Esophagus muscularis mucosa (tissue), 4 donors: ENCODE measurements at regions not wholly inside any gene's neighbourhood (a gene's known extent, or its start where the extent isn't known, plus 50 kb on each side); places are given as distances from the start of the nearest gene placed in this dataset.
"Not testable (repeated sequence)": the region's sequence is repeated elsewhere in the genome, so short reads cannot be mapped to it uniquely, and the experiment has no call there.

Source experiments
- DNase-seq: peaks from one replicate; pipeline ENCODE4 v3.0.0-alpha.2; 2017; ENCODE audit errors: extremely low spot score
- H3K27ac ChIP-seq, 4 donors: fragments of 200-600 bp; sonication (generic); replicated peaks in 1 of 4; 1 replicate in 3 of 4; 2 replicates in 1 of 4; pipeline ENCODE4 v1.5.1; 2016 to 2019; ENCODE audit warnings: mild to moderate bottlenecking in 1 of 4
- H3K27me3 ChIP-seq, 4 donors: fragments of 200-600 bp; sonication (generic); one replicate each; pipeline versions ENCODE4 v1.5.1 to v1.6.0; 2016 to 2019
- H3K36me3 ChIP-seq, 4 donors: fragments of 200-600 bp; sonication (generic); one replicate each; pipeline ENCODE4 v1.5.1; 2016 to 2019
- H3K4me1 ChIP-seq, 4 donors: fragments of 200-600 bp; sonication (generic); one replicate each; pipeline ENCODE4 v1.5.1; 2016 to 2019
- H3K4me3 ChIP-seq, 4 donors: fragments of 200-600 bp; sonication (generic); 1 replicate in 2 of 4; 2 replicates in 2 of 4; pipeline ENCODE4 v1.5.1; 2016 to 2019; ENCODE audit warnings: mild to moderate bottlenecking in 4 of 4, moderate library complexity in 1 of 4
- H3K9me3 ChIP-seq, 4 donors: fragments of 200-600 bp; sonication (generic); 1 replicate in 3 of 4; 2 replicates in 1 of 4; pipeline ENCODE4 v1.5.1; 2016 to 2019
- EP300 ChIP-seq: sonication (generic); formaldehyde crosslinking; IDR thresholded peaks from one replicate; pipeline ENCODE4 v1.6.1; 2017; ENCODE audit warnings: antibody characterized with exemption
- POLR2A ChIP-seq: fragments of 450-650 bp; IDR thresholded peaks from one replicate; pipeline ENCODE4 v1.6.1; 2017; ENCODE audit warnings: antibody characterized with exemption, moderate library complexity, mild to moderate bottlenecking, low read depth
- POLR2AphosphoS5 ChIP-seq, 2 donors: sonication (generic); formaldehyde crosslinking; IDR thresholded peaks; one replicate each; pipeline ENCODE4 v1.6.1; 2017; ENCODE audit warnings: antibody characterized with exemption in 2 of 2
- WGBS: methylation state at CpG from one replicate; pipeline ENCODE4 v1.1.5; 2018; 5-methylcytosine and 5-hydroxymethylcytosine counted together
- intact Hi-C: fragments of 100-400 bp; cut with DNase I; formaldehyde crosslinking; loops from one replicate; pipeline ENCODE4 v1.15.1; 2023
- TF ChIP-seq, protein P1 (sequence below), 3 experiments: fragments of 200-600 bp in 2 of 3; fragments of 450-650 bp in 1 of 3; sonication (generic) in 2 of 3; IDR thresholded peaks; one replicate each; pipeline ENCODE4 v1.5.1; 2017 to 2019; ENCODE audit warnings: antibody characterized with exemption in 3 of 3, mild to moderate bottlenecking in 2 of 3, moderate library complexity in 1 of 3

DNA sequence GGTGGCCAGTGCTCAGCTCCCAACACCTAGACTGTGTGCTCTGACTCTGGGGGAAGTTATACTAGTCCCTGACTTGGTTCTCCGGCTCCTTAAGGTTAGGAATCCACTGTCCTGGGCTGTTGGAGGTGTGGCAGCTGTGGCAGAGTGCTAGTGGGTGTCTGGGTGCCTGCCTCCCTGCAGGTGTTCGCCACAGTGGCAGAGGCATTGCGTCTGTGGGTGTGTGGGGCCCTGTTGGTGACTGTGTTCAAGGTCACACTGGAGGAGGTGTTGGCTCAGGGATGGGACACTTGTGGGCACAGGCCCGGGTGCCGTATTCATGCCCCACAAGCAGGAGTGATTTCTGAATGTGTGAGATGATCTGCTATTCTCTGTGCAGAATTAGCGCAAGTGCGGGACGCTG is 467.4 kb downstream of the TMEM121 start:
- Histone ChIP-seq H3K36me3 (no peaks in the 10 kb centered on the region), H3K9me3 (no peaks in the 10 kb centered on the region), H3K27ac (no peak overlapping the region), H3K4me1 (no peaks in the 10 kb centered on the region), H3K4me3 (no peak overlapping the region), H3K27me3 (peaks cover 0 to 10% (median 0%) of the 10 kb centered on the region in 4 donors)
- 83% methylated on average over 8 of the region's 8 CpGs for whole genome bisulfite sequencing
- TF ChIP-seq POLR2AphosphoS5 (IDR thresholded peaks at IDR 0.05) (no peak), POLR2A (no peak), EP300 (no peak)
- TF ChIP-seq, protein P1, sequence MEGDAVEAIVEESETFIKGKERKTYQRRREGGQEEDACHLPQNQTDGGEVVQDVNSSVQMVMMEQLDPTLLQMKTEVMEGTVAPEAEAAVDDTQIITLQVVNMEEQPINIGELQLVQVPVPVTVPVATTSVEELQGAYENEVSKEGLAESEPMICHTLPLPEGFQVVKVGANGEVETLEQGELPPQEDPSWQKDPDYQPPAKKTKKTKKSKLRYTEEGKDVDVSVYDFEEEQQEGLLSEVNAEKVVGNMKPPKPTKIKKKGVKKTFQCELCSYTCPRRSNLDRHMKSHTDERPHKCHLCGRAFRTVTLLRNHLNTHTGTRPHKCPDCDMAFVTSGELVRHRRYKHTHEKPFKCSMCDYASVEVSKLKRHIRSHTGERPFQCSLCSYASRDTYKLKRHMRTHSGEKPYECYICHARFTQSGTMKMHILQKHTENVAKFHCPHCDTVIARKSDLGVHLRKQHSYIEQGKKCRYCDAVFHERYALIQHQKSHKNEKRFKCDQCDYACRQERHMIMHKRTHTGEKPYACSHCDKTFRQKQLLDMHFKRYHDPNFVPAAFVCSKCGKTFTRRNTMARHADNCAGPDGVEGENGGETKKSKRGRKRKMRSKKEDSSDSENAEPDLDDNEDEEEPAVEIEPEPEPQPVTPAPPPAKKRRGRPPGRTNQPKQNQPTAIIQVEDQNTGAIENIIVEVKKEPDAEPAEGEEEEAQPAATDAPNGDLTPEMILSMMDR (IDR thresholded peaks at IDR 0.05): no peak
- intact Hi-C loops: no loop called here
- DNase-seq: peak; percentile 39

- peak; percentile 26 for DNase-seq
- H3K9me3 ChIP-seq, H3K4me1 ChIP-seq, intact Hi-C loops, H3K4me3 ChIP-seq, H3K27ac ChIP-seq, H3K36me3 ChIP-seq, H3K27me3 ChIP-seq: not testable (repeated sequence)
- WGBS: 54% methylated on average over 3 of the region's 4 CpGs
Observed at GRCh38 chr14:105995011-105995710, 468.8 kb downstream of the TMEM121 start.

- WGBS: 85% methylated on average over 1 of the region's 1 CpG
- H3K27ac ChIP-seq, H3K9me3 ChIP-seq, H3K36me3 ChIP-seq, H3K4me1 ChIP-seq, DNase-seq, H3K4me3 ChIP-seq, H3K27me3 ChIP-seq, intact Hi-C loops: not testable (repeated sequence)
Observed at GRCh38 chr14:105998597-105998996, 472.2 kb downstream of the TMEM121 start.

- no peaks in the 10 kb centered on the region for H3K9me3 ChIP-seq
- no peaks in the 10 kb centered on the region for H3K27me3 ChIP-seq
- TF ChIP-seq EP300 (no peak), POLR2A (no peak), POLR2AphosphoS5 (IDR thresholded peaks at IDR 0.05) (no peak)
- TF ChIP-seq, protein P1 (IDR thresholded peaks at IDR 0.05): no peak
- no peaks in the 10 kb centered on the region for H3K36me3 ChIP-seq
- H3K4me1 ChIP-seq: no peaks in the 10 kb centered on the region
- intact Hi-C loops: no loop called here
- DNase-seq: peak; percentile 79
- 62% methylated on average over 9 of the region's 15 CpGs for WGBS
- no peak overlapping the region for H3K4me3 ChIP-seq
- H3K27ac ChIP-seq: no peak overlapping the region
Observed at GRCh38 chr14:105999361-106000028, 473.1 kb downstream of the TMEM121 start.

GRCh38 chr14:106000029-106000511 is 473.7 kb downstream of the TMEM121 start:
- H3K27ac ChIP-seq, H3K9me3 ChIP-seq, H3K36me3 ChIP-seq, H3K4me3 ChIP-seq, DNase-seq, H3K4me1 ChIP-seq, intact Hi-C loops, H3K27me3 ChIP-seq: not testable (repeated sequence)
- WGBS: 30% methylated on average over 3 of the region's 12 CpGs

DNA sequence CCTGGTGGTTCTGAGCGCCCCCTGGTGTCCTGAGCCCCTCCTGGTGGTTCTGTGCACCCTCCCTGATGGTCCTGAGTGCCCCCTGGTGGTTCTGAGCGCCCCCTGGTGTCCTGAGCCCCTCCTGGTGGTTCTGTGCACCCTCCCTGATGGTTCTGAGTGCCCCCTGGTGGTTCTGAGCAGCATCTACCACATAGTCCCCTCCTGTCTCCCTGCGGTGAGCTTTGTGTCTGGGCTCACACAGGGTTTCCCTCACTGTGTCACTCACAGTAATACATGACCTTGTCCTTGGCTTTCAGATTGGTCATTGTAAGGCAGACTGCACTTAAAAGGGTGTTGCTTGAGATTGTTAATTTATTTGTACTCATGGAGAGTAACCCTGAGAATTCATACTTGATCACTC is 474.9 kb downstream of the TMEM121 start:
- intact Hi-C loops, H3K36me3 ChIP-seq, DNase-seq, H3K4me1 ChIP-seq, H3K27me3 ChIP-seq, H3K4me3 ChIP-seq, H3K27ac ChIP-seq, H3K9me3 ChIP-seq: not testable (repeated sequence)
- no CpG with 5 or more reads among the region's 3 CpGs for WGBS

- Histone ChIP-seq H3K27me3 (peaks cover 0 to 15% (median 0%) of the 10 kb centered on the region in 4 donors), H3K27ac (no peak overlapping the region), H3K9me3 (no peaks in the 10 kb centered on the region), H3K36me3 (no peaks in the 10 kb centered on the region), H3K4me3 (no peak overlapping the region), H3K4me1 (no peaks in the 10 kb centered on the region)
- DNase-seq: no peak
- intact Hi-C loops: no loop called here
- TF ChIP-seq EP300 (no peak), POLR2A (no peak), POLR2AphosphoS5 (IDR thresholded peaks at IDR 0.05) (no peak)
- TF ChIP-seq, protein P1 (IDR thresholded peaks at IDR 0.05): no peak
Observed at GRCh38 chr14:106003351-106003750, 477.0 kb downstream of the TMEM121 start.

GRCh38 chr14:106004937-106005795 is 478.8 kb downstream of the TMEM121 start:
- H3K4me3 ChIP-seq, intact Hi-C loops, H3K9me3 ChIP-seq, H3K27ac ChIP-seq, H3K36me3 ChIP-seq, H3K4me1 ChIP-seq: not testable (repeated sequence)
- WGBS: 62% methylated on average over 10 of the region's 10 CpGs
- peaks cover 0 to 24% (median 0%) of the 10 kb centered on the region in 4 donors for H3K27me3 ChIP-seq
- peak; percentile 81 for DNase-seq
